ENCODE measurements at regions not wholly inside any gene's neighbourhood (a gene's known extent, or its start where the extent isn't known, plus 50 kb on each side); places are given as distances from the start of the nearest gene placed in this dataset.

DNA sequence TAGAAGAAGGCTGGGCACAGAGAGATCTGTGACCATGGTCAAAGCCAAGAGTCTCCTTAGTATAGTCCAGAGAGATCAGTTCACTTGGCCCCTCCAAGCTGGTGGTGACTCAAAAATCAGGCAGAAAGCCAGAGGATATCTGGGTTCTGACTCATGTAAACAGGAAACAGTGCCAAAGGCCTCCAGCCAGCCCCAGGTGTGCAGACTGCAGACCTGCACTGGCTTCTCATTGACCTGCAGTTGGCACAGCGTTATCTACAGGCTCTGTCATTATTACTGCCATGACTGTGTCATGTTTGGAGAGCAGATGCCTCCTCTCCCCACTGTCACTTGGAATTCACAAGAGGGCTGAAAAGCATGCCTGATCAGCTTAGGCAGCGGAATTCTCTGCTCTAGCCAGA, 295.7 kb upstream of the PRKD1 start:
- TF ChIP-seq, protein P1, sequence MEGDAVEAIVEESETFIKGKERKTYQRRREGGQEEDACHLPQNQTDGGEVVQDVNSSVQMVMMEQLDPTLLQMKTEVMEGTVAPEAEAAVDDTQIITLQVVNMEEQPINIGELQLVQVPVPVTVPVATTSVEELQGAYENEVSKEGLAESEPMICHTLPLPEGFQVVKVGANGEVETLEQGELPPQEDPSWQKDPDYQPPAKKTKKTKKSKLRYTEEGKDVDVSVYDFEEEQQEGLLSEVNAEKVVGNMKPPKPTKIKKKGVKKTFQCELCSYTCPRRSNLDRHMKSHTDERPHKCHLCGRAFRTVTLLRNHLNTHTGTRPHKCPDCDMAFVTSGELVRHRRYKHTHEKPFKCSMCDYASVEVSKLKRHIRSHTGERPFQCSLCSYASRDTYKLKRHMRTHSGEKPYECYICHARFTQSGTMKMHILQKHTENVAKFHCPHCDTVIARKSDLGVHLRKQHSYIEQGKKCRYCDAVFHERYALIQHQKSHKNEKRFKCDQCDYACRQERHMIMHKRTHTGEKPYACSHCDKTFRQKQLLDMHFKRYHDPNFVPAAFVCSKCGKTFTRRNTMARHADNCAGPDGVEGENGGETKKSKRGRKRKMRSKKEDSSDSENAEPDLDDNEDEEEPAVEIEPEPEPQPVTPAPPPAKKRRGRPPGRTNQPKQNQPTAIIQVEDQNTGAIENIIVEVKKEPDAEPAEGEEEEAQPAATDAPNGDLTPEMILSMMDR (IDR thresholded peaks at IDR 0.05) = no peak
- Mint-ChIP-seq H3K27ac (ENCODE audit: unreplicated experiment) (no peak overlapping the region), H3K36me3 (ENCODE audit: low read depth) (no peaks in the 10 kb centered on the region), H3K4me3 (ENCODE audit: unreplicated experiment) (no peak overlapping the region), H3K9me3 (ENCODE audit: low read depth) (no peaks in the 10 kb centered on the region), H3K4me1 (ENCODE audit: low read depth) (peaks cover 3% of the 10 kb centered on the region), H3K27me3 (ENCODE audit: low read depth) (peaks cover 9% of the 10 kb centered on the region)
- no peak for DNase-seq (ENCODE audit: low spot score)

DNA sequence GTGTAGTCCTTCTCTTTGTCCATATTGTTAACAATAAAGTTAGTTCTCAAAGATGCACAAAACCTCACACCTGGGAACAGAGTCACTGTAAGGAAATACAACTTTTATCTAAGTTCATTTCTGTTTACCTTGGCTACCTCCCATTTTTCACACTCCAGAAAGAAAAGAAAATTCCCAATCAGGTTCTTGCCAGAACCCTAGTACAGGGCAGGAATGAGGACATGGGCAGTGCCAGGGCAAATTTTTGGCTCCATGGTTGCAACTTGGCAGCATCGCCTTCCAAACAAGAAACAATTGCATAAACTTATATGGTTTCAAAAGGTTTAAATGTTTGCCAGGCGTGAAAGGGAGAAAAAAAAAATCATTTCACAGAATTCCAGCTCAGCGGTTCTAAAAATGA, 296.3 kb upstream of the PRKD1 start:
- peaks cover 9% of the 10 kb centered on the region for H3K27me3 Mint-ChIP-seq (ENCODE audit: low read depth)
- TF ChIP-seq, protein P1 (IDR thresholded peaks at IDR 0.05) = no peak
- H3K9me3 Mint-ChIP-seq (ENCODE audit: low read depth) = no peaks in the 10 kb centered on the region
- no peak for DNase-seq (ENCODE audit: low spot score)
- no peaks in the 10 kb centered on the region for H3K36me3 Mint-ChIP-seq (ENCODE audit: low read depth)
- no peak overlapping the region for H3K4me3 Mint-ChIP-seq (ENCODE audit: unreplicated experiment)
- peaks cover 3% of the 10 kb centered on the region for H3K4me1 Mint-ChIP-seq (ENCODE audit: low read depth)
- no peak overlapping the region for H3K27ac Mint-ChIP-seq (ENCODE audit: unreplicated experiment)

DNA sequence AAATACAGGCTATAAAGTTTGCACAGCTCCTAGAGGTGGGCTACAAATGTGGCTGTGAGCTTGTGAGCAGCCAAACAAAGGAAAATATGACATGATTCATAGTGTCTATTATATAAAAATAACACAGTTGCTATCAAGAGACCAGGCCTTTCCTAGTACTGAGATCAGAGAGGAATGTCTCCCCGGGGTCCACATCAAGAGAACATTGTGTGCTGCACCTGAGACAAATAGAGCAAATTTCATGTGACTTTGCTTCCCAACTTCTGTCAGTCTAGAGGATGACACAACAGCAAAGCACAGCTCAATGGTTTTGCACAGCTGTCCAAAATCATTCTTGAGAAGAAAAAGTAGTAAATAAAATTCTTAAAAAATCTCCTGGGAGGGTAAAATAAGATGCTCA, 297.5 kb upstream of the PRKD1 start:
- no peak overlapping the region for H3K27ac Mint-ChIP-seq (ENCODE audit: unreplicated experiment)
- no peak overlapping the region for H3K4me3 Mint-ChIP-seq (ENCODE audit: unreplicated experiment)
- H3K27me3 Mint-ChIP-seq (ENCODE audit: low read depth) = peaks cover 12% of the 10 kb centered on the region
- TF ChIP-seq, protein P1 (IDR thresholded peaks at IDR 0.05) = no peak
- DNase-seq (ENCODE audit: low spot score) = no peak
- no peaks in the 10 kb centered on the region for H3K9me3 Mint-ChIP-seq (ENCODE audit: low read depth)
- H3K4me1 Mint-ChIP-seq (ENCODE audit: low read depth) = peaks cover 3% of the 10 kb centered on the region
- no peaks in the 10 kb centered on the region for H3K36me3 Mint-ChIP-seq (ENCODE audit: low read depth)

DNA sequence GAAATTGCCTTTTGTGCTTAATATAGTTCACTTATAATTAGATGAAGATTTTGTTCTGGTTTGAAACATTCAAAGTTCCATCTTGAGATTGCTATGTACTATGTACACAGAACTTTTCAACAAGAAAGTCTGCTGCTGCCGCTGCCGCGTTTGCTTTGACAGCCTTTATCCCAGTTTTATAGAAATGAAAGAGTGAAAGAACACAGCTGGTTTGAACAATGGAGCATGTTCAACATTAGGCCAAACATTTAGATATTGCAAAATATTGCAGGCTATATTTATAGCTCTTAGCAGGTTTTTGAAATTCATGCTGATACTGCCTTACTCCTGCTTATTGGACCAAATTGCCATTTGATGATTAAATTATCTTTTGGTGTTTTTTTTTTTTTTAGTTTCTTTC, 299.8 kb upstream of the PRKD1 start:
- TF ChIP-seq, protein P1 (IDR thresholded peaks at IDR 0.05) = no peak
- Mint-ChIP-seq H3K36me3 (ENCODE audit: low read depth) (no peaks in the 10 kb centered on the region), H3K4me3 (ENCODE audit: unreplicated experiment) (no peak overlapping the region), H3K27ac (ENCODE audit: unreplicated experiment) (no peak overlapping the region), H3K4me1 (ENCODE audit: low read depth) (peaks cover 3% of the 10 kb centered on the region), H3K27me3 (ENCODE audit: low read depth) (peaks cover 15% of the 10 kb centered on the region), H3K9me3 (ENCODE audit: low read depth) (no peaks in the 10 kb centered on the region)
- no peak for DNase-seq (ENCODE audit: low spot score)

DNA sequence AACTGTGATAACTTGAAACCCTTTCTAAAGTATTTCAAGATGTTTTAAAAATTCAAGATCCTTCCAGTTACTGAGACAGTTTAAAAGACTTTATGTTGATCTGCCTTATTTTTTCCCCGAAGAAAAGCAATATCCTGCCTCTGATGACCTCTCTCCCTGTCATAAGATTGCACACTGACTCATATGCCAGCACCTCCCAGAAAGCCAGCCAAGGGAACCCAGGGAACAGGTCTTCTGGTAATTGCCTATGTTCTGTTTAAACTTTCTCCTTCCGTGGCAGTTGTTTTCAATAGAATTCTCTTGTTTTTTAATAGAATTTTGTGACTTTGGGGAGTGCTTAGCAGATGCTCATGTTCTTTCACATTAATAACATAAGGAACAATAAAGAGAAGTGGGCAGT, 300.2 kb upstream of the PRKD1 start:
- Mint-ChIP-seq H3K36me3 (ENCODE audit: low read depth) (no peaks in the 10 kb centered on the region), H3K27ac (ENCODE audit: unreplicated experiment) (no peak overlapping the region), H3K4me3 (ENCODE audit: unreplicated experiment) (no peak overlapping the region), H3K4me1 (ENCODE audit: low read depth) (peaks cover 3% of the 10 kb centered on the region), H3K9me3 (ENCODE audit: low read depth) (no peaks in the 10 kb centered on the region), H3K27me3 (ENCODE audit: low read depth) (peaks cover 15% of the 10 kb centered on the region)
- no peak for DNase-seq (ENCODE audit: low spot score)
- TF ChIP-seq, protein P1 (IDR thresholded peaks at IDR 0.05) = no peak
